Hindlimb muscle (tissue), 1 donor: ENCODE measurements at regions not wholly inside any gene's neighbourhood (a gene's known extent, or its start where the extent isn't known, plus 50 kb on each side); places are given as distances from the start of the nearest gene placed in this dataset.

ENCODE experiments used
- DNase-seq: peaks from one replicate; pipeline ENCODE4 v3.0.0-alpha.2; 2013

GRCh38 chr3:94259291-94259690 lies 196.4 kb downstream of the NSUN3 start:
- no peak for DNase-seq

- no peak for DNase-seq
These were observed 206.9 kb downstream of the NSUN3 start for GRCh38 chr3:94269763-94270162.

- DNase-seq: no peak
These were observed 209.2 kb downstream of the NSUN3 start for GRCh38 chr3:94272016-94272415.

- DNase-seq: no peak
These were observed 218.1 kb downstream of the NSUN3 start for GRCh38 chr3:94280958-94281357.

- DNase-seq: no peak
These were observed 223.0 kb downstream of the NSUN3 start for GRCh38 chr3:94285872-94286271.

GRCh38 chr3:94291686-94292085 lies 228.8 kb downstream of the NSUN3 start:
- DNase-seq: no peak

GRCh38 chr3:94292151-94292550 lies 229.3 kb downstream of the NSUN3 start:
- no peak for DNase-seq

GRCh38 chr3:94293793-94294195 lies 230.9 kb downstream of the NSUN3 start:
- DNase-seq: no peak

- no peak for DNase-seq
These were observed 231.9 kb downstream of the NSUN3 start for GRCh38 chr3:94294806-94295205.

- DNase-seq: no peak
These were observed 236.9 kb downstream of the NSUN3 start for GRCh38 chr3:94299716-94300115.

- DNase-seq: no peak
These were observed 238.5 kb downstream of the NSUN3 start for GRCh38 chr3:94301366-94301765.

- no peak for DNase-seq
These were observed 240.4 kb downstream of the NSUN3 start for GRCh38 chr3:94303266-94303665.

- DNase-seq: peak; percentile 2
These were observed 241.0 kb downstream of the NSUN3 start for GRCh38 chr3:94303897-94304296.

- no peak for DNase-seq
These were observed 242.1 kb downstream of the NSUN3 start for GRCh38 chr3:94304954-94305353.

GRCh38 chr3:94305835-94306611 lies 243.2 kb downstream of the NSUN3 start:
- no peak for DNase-seq

- DNase-seq: no peak
These were observed 244.7 kb downstream of the NSUN3 start for GRCh38 chr3:94307588-94307987.

GRCh38 chr3:94308767-94309166 lies 245.9 kb downstream of the NSUN3 start:
- no peak for DNase-seq

GRCh38 chr3:94310341-94311135 lies 247.7 kb downstream of the NSUN3 start:
- no peak for DNase-seq

GRCh38 chr3:94311651-94312050 lies 248.8 kb downstream of the NSUN3 start:
- no peak for DNase-seq

- no peak for DNase-seq
These were observed 251.5 kb downstream of the NSUN3 start for GRCh38 chr3:94314218-94314883.

- no peak for DNase-seq
These were observed 254.2 kb downstream of the NSUN3 start for GRCh38 chr3:94317017-94317416.

- no peak for DNase-seq
These were observed 260.7 kb downstream of the NSUN3 start for GRCh38 chr3:94323596-94323995.

GRCh38 chr3:94331831-94332230 lies 269.0 kb downstream of the NSUN3 start:
- DNase-seq: no peak
